Type B pancreatic cell (in vitro differentiated cells): ENCODE measurements at regions not wholly inside any gene's neighbourhood (a gene's known extent, or its start where the extent isn't known, plus 50 kb on each side); places are given as distances from the start of the nearest gene placed in this dataset.

Experiments
- DNase-seq: peaks from one replicate; pipeline ENCODE4 v3.0.0; 2021; ENCODE audit warnings: mixed read lengths; ENCODE audit not compliant: unreplicated experiment; ENCODE audit errors: extremely low spot score
- H3K27ac Mint-ChIP-seq: 2 replicates; pipeline ENCODE4 v1.8.0; 2021; ENCODE audit warnings: mild to moderate bottlenecking, mixed read lengths
- H3K27me3 Mint-ChIP-seq: 2 replicates; pipeline ENCODE4 v1.8.0; 2021; ENCODE audit warnings: mixed read lengths
- H3K36me3 Mint-ChIP-seq: 2 replicates; pipeline ENCODE4 v1.8.0; 2021; ENCODE audit warnings: mixed read lengths
- H3K4me1 Mint-ChIP-seq: one replicate; pipeline ENCODE4 v1.8.0; 2021; ENCODE audit warnings: mixed read lengths; ENCODE audit not compliant: unreplicated experiment
- H3K4me3 Mint-ChIP-seq: 2 replicates; pipeline ENCODE4 v1.8.0; 2021; ENCODE audit warnings: mild to moderate bottlenecking, mixed read lengths
- H3K9me3 Mint-ChIP-seq: 2 replicates; pipeline ENCODE4 v1.8.0; 2021; ENCODE audit warnings: mixed read lengths
- CTCF ChIP-seq: fragments of 200-600 bp; sonication (generic); conservative IDR thresholded peaks from 2 replicates; pipeline ENCODE4 v1.5.0; 2021; ENCODE audit warnings: antibody characterized with exemption, mild to moderate bottlenecking

GRCh38 chr5:7976411-7977190 is 107.7 kb downstream of the MTRR start:
- no peaks in the 10 kb centered on the region for H3K36me3 Mint-ChIP-seq
- no peak for TF ChIP-seq CTCF

GRCh38 chr5:7978114-7978513 is 109.2 kb downstream of the MTRR start:
- H3K4me3 Mint-ChIP-seq = no peak overlapping the region
- no peak for DNase-seq

More at GRCh38 chr5:7976411-7977190, 107.7 kb downstream of the MTRR start:
- Mint-ChIP-seq H3K27me3 (peaks cover 4% of the 10 kb centered on the region), H3K4me1 (no peaks in the 10 kb centered on the region), H3K27ac (no peak overlapping the region), H3K4me3 (no peak overlapping the region), H3K9me3 (no peaks in the 10 kb centered on the region)
- no peak for DNase-seq

GRCh38 chr5:7978991-7979390 is 110.0 kb downstream of the MTRR start:
- Mint-ChIP-seq H3K27ac (no peak overlapping the region), H3K27me3 (peaks cover 4% of the 10 kb centered on the region), H3K4me3 (no peak overlapping the region), H3K4me1 (no peaks in the 10 kb centered on the region), H3K9me3 (no peaks in the 10 kb centered on the region), H3K36me3 (no peaks in the 10 kb centered on the region)
- TF ChIP-seq CTCF = no peak
- no peak for DNase-seq

More at GRCh38 chr5:7978114-7978513, 109.2 kb downstream of the MTRR start:
- Mint-ChIP-seq H3K9me3 (no peaks in the 10 kb centered on the region), H3K27me3 (peaks cover 4% of the 10 kb centered on the region), H3K36me3 (no peaks in the 10 kb centered on the region), H3K27ac (no peak overlapping the region), H3K4me1 (no peaks in the 10 kb centered on the region)
- TF ChIP-seq CTCF = no peak

- H3K9me3 Mint-ChIP-seq = no peaks in the 10 kb centered on the region
- H3K27ac Mint-ChIP-seq = no peak overlapping the region
- peaks cover 4% of the 10 kb centered on the region for H3K27me3 Mint-ChIP-seq
- H3K4me1 Mint-ChIP-seq = no peaks in the 10 kb centered on the region
- DNase-seq = no peak
- H3K36me3 Mint-ChIP-seq = no peaks in the 10 kb centered on the region
- H3K4me3 Mint-ChIP-seq = no peak overlapping the region
- no peak for TF ChIP-seq CTCF
Measured at GRCh38 chr5:7980881-7981280, 111.9 kb downstream of the MTRR start.

GRCh38 chr5:7983433-7983832 is 114.5 kb downstream of the MTRR start:
- H3K4me3 Mint-ChIP-seq = no peak overlapping the region
- H3K27me3 Mint-ChIP-seq = no peaks in the 10 kb centered on the region
- no peaks in the 10 kb centered on the region for H3K36me3 Mint-ChIP-seq
- no peaks in the 10 kb centered on the region for H3K4me1 Mint-ChIP-seq
- no peak for TF ChIP-seq CTCF
- no peak overlapping the region for H3K27ac Mint-ChIP-seq
- DNase-seq = no peak
- no peaks in the 10 kb centered on the region for H3K9me3 Mint-ChIP-seq
